ENCODE measurements at regions not wholly inside any gene's neighbourhood (a gene's known extent, or its start where the extent isn't known, plus 50 kb on each side); places are given as distances from the start of the nearest gene placed in this dataset.

DNA sequence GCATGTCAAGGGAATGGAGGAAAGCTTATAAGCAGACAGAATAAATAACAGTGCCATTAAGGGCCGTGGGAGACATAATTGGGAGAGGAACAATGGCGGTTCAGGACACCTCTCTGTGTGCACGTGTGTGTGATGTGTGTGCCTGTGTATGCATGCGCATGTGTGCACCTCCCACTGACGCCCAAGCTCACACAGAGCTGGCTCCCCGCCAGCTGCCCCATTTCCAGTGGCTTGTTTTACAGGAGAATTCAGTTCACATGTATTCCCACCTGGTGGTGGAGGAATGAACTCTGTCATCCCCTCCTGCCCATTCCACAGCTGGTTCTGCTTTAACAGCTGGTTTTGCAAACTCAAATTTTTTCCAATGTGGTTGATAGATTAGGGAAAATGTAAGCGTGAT, 262.2 kb downstream of the AJAP1 start:
- DNase-seq: no peak

DNA sequence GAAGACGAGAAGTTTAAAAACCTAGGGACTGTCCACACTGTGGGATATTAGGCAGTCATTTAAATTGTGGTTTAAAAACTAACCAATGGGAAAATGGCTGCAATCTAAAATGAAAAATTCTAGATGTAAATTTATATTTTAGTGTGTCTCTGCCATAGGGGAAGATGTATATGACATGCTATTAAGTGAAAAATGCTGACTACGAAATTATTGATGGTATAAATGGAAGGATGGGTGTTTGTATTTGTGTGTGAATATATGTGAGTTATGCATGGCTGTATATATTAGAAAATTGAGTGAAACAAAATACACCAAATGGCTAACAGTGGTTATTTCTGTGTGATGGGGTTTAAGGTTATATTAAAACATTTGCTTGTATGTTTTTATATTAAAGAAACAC, 260.7 kb downstream of the AJAP1 start:
- DNase-seq: no peak

GRCh38 chr1:4908486-4908885, 254.1 kb downstream of the AJAP1 start:
- DNase-seq: no peak

- no peak for DNase-seq
Measured at GRCh38 chr1:4894566-4894965, 240.2 kb downstream of the AJAP1 start.

GRCh38 chr1:4880626-4881025, 226.2 kb downstream of the AJAP1 start:
- no peak for DNase-seq

DNA sequence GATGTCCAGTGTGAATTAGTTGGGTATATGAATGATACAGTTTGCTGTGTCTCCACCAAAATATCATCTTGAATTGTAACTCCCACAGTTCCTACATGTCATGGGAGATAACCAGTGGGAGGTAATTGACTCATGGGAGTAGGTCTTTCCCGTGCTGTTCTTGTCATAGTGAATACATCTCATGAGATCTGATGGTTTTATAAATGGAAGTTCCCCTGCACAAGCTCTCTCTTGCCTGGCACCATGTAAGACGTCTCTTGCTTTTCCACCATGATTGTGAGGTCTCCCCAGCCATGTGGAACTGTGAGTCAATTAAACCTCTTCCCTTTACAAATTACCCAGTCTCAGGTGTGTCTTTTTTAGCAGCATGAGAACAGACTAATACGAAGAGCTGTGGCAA, 223.0 kb downstream of the AJAP1 start:
- DNase-seq: no peak

DNA sequence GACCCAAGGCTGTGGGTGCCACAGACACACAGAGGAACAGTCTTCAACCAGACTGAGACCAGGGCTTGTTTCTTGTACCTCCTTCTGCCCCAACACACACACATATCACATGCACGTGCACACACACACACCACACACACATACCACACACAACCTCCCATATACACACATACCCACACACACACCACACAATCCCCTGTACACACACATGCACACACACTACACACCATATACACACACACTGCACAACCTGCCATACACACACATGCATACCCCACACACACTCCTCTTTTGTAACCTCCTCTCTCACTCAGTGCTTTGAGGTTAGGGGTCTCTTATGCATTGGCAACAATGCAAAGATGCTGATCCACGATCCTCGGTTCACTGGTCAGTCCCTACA, 217.0 kb downstream of the AJAP1 start:
- no peak for DNase-seq

DNA sequence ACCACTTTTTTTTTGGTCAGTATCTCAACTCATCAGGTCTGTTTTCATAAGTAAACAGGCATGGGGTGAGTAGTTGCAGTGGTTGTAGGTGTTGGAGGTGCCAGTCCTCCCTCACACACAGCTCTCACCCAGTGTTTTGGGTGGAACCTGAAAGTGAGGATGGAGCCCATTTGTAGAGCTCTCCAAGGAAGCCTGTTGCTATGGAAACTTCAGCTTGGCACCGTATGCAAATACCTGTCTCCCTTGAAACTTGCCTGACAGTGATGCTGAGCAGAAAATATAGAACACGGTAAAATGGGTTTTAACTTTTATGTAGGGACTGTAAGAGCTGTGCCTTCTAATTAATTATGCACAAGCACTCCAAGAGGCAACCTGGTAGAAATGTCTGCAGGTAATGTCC, 214.1 kb downstream of the AJAP1 start:
- no peak for DNase-seq

DNA sequence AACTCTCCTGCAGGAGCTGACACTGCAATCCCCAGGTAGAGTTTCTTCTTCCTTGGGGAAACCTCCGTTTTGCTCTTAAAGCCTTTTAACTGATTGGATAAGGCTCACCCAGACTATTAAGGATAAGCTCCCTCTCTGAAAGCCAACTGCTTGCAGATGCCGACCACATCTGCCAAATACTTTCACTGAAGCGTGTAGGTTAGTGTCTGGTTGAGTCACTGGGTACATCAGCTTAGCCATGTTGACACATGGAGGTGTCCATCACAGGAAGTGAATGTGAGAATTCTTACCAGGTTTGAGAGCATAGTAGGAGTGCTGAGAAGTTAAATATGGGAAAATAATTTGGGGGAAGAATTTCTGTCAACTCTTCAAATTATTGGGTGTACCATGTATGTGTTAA, 202.0 kb downstream of the AJAP1 start:
- no peak for DNase-seq

- no peak for DNase-seq
Measured at GRCh38 chr1:4854367-4854766, 200.0 kb downstream of the AJAP1 start.

GRCh38 chr1:4853904-4854303, 199.5 kb downstream of the AJAP1 start:
- DNase-seq: no peak

DNA sequence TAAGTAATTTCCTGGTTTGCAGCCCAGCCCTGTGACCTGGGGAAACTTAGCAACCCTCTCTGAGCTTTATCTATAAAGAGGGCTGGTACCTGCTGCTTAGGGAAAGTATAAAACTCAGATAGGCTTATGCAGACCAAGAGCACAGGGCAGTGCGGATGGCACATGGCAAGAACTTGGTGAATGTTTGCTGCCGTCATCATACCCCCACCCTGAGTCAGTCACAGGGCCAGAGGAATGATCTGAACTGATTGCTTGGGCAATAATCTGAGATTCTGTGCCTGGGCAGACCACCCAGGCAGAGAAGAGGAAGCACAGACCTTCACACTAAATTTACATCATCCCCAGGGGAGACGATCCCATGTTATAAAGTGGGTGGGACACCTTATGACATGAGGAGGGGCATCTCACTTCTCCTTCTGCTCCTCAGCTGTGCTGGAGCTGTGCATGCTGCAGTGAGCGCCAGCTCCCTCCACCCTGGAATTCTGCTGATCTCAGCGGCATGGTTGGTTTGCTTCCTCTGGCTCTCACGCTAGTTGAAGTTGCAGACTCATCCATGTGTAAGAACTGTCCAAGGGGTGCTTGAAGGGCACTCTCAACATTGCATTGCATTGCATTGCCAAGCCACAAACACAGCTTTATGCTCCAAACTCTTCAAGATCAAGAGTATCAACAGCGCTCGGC, 197.1 kb downstream of the AJAP1 start:
- DNase-seq: no peak

DNA sequence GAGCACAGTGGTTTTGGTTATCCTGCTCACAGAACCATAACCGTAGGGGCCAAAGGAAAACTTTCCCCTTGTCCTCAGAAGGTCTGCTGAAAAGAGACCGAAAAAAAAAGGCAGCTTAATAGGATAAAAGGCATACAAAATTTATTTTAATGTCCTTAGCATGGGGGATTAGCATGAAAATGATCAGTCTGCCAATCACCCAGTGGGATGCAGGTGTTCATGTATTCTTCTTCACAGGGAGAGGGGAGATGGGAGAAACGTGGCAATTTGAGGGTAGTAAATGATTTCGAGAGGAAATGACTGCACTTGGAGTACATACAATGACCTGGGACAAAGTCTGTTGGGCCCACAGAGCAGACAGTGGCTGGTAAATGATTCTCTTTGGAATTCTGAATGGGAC, 194.0 kb downstream of the AJAP1 start:
- DNase-seq: no peak

GRCh38 chr1:4847711-4848110, 193.3 kb downstream of the AJAP1 start:
- DNase-seq: no peak
